MM.1S (cell line): ENCODE measurements at regions not wholly inside any gene's neighbourhood (a gene's known extent, or its start where the extent isn't known, plus 50 kb on each side); places are given as distances from the start of the nearest gene placed in this dataset.

Source experiments
- DNase-seq: peaks from one replicate; pipeline ENCODE4 v3.0.0-alpha.2; 2015
- H2AFZ ChIP-seq: fragments of 300-600 bp; sonication (generic); 2 replicates; pipeline ENCODE4 v1.6.0; 2016; ENCODE audit warnings: antibody characterized with exemption, low read length
- H3F3A ChIP-seq: fragments of 300-600 bp; sonication (generic); 2 replicates; pipeline ENCODE4 v1.6.1; 2016; ENCODE audit warnings: mild to moderate bottlenecking, antibody characterized with exemption, low read length, moderate library complexity, mixed read lengths; ENCODE audit not compliant: insufficient read depth
- H3K27ac ChIP-seq: fragments of 300-600 bp; sonication (generic); 2 replicates; pipeline ENCODE4 v1.5.1; 2016; ENCODE audit warnings: mild to moderate bottlenecking, low read length
- H3K27me3 ChIP-seq: fragments of 300-600 bp; sonication (generic); replicated peaks from 2 replicates; pipeline ENCODE4 v1.6.0; 2016; ENCODE audit warnings: low read length; ENCODE audit not compliant: insufficient read depth
- H3K36me3 ChIP-seq: fragments of 300-600 bp; sonication (generic); replicated peaks from 2 replicates; pipeline ENCODE4 v1.6.1; 2016; ENCODE audit warnings: mild to moderate bottlenecking, low read length, mixed read lengths; ENCODE audit not compliant: insufficient read depth
- H3K4me1 ChIP-seq: fragments of 300-600 bp; sonication (generic); 2 replicates; pipeline ENCODE4 v1.6.1; 2016; ENCODE audit warnings: low read length, mixed read lengths
- H3K4me2 ChIP-seq: fragments of 300-600 bp; sonication (generic); 2 replicates; pipeline ENCODE4 v1.6.0; 2016; ENCODE audit warnings: low read depth, low read length
- H3K4me3 ChIP-seq: fragments of 300-600 bp; sonication (generic); 2 replicates; pipeline ENCODE4 v1.5.1; 2016; ENCODE audit warnings: low read length, mixed read lengths
- H3K79me2 ChIP-seq: fragments of 300-600 bp; sonication (generic); 2 replicates; pipeline ENCODE4 v1.6.1; 2016; ENCODE audit warnings: mixed run types, low read length, mixed read lengths
- H3K9ac ChIP-seq: fragments of 300-600 bp; sonication (generic); 2 replicates; pipeline ENCODE4 v1.6.1; 2016; ENCODE audit warnings: low read length, mixed read lengths
- H3K9me2 ChIP-seq: fragments of 300-600 bp; sonication (generic); replicated peaks from 2 replicates; pipeline ENCODE4 v1.6.1; 2016; ENCODE audit warnings: mild to moderate bottlenecking, low read length, mixed read lengths; ENCODE audit not compliant: insufficient read depth
- H3K9me3 ChIP-seq: fragments of 300-600 bp; sonication (generic); replicated peaks from 2 replicates; pipeline ENCODE4 v1.6.1; 2016; ENCODE audit warnings: mild to moderate bottlenecking, low read length, mixed read lengths; ENCODE audit not compliant: insufficient read depth
- H4K20me1 ChIP-seq: fragments of 300-600 bp; sonication (generic); 2 replicates; pipeline ENCODE4 v1.6.1; 2016; ENCODE audit warnings: mild to moderate bottlenecking, low read length, moderate library complexity, mixed read lengths; ENCODE audit not compliant: insufficient read depth
- CTCF ChIP-seq: fragments of 300-600 bp; sonication (generic); IDR thresholded peaks from 2 replicates; pipeline ENCODE4 v1.5.1; 2016; ENCODE audit warnings: antibody characterized with exemption, low read length, mixed read lengths
- EZH2 ChIP-seq: fragments of 300-600 bp; sonication (generic); optimal IDR thresholded peaks from 2 replicates; pipeline ENCODE3; 2017; ENCODE audit warnings: low read depth, mild to moderate bottlenecking, antibody characterized with exemption, low read length, mixed read lengths
- EZH2phosphoT487 ChIP-seq: fragments of 300-600 bp; sonication (generic); IDR thresholded peaks from 2 replicates; pipeline ENCODE4 v1.6.1; 2018; ENCODE audit warnings: antibody characterized with exemption, low read length

DNA sequence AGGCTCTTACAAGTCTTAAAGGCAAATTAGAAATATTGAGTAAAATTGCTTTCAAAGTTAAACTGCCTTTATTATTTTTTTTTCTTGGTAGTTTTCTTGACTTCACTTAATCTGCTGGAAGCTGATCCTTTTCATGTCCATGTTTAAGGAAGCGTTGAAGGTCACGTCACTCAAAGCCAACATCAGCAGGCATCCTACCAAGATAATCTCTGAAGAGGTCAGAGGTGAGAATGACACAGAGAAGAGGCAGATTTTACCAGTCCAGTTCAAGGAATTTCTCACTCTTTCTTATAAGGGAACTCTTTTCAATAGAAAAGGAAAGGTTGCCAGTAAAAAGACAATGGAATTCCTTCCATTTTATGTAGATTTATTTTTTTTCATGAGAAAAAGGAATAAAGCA is 259.8 kb downstream of the ANXA1 start:
- H3K9me2 ChIP-seq: no peaks in the 10 kb centered on the region
- no peak overlapping the region for H3K9ac ChIP-seq
- DNase-seq: no peak
- no peak overlapping the region for H3K4me3 ChIP-seq
- no peaks in the 10 kb centered on the region for H3K4me1 ChIP-seq
- no peaks in the 10 kb centered on the region for H3K27me3 ChIP-seq
- H2AFZ ChIP-seq: no peak overlapping the region
- H3K9me3 ChIP-seq: no peaks in the 10 kb centered on the region
- H3F3A ChIP-seq: no peaks in the 10 kb centered on the region
- H3K79me2 ChIP-seq: no peaks in the 10 kb centered on the region
- TF ChIP-seq EZH2phosphoT487 (no peak), EZH2 (no peak), CTCF (no peak)
- no peak overlapping the region for H3K27ac ChIP-seq
- H3K36me3 ChIP-seq: no peaks in the 10 kb centered on the region
- H3K4me2 ChIP-seq: no peak overlapping the region
- H4K20me1 ChIP-seq: no peaks in the 10 kb centered on the region

GRCh38 chr9:73412874-73413273 is 261.2 kb downstream of the ANXA1 start:
- Histone ChIP-seq H3K27me3 (no peaks in the 10 kb centered on the region), H3F3A (no peaks in the 10 kb centered on the region), H3K9me3 (no peaks in the 10 kb centered on the region), H3K27ac (no peak overlapping the region), H3K4me1 (no peaks in the 10 kb centered on the region), H3K4me2 (no peak overlapping the region), H3K9ac (no peak overlapping the region), H3K36me3 (no peaks in the 10 kb centered on the region), H3K4me3 (no peak overlapping the region), H3K79me2 (no peaks in the 10 kb centered on the region), H3K9me2 (no peaks in the 10 kb centered on the region), H2AFZ (no peak overlapping the region), H4K20me1 (no peaks in the 10 kb centered on the region)
- TF ChIP-seq EZH2phosphoT487 (no peak), CTCF (no peak), EZH2 (no peak)
- DNase-seq: no peak

DNA sequence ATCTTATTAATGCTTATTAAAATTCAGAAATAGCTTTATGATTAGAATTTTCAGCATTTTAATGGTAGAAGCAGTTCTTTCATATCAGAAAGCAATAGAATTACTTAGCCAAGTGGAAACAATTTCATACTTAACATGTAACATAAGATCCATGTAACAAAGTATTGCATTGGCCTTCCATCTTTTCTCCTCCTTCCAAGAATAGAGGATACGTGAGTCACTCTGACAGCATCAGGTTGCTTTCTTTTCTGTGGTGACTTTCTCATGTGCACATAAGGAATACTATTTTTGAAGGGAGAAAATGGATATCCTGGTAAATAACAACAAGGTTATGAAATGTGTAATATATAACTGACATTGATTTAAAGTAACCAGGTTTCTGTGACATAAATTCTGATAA is 272.2 kb downstream of the ANXA1 start:
- no peak for DNase-seq
- no peak overlapping the region for H3K4me2 ChIP-seq
- H3F3A ChIP-seq: no peaks in the 10 kb centered on the region
- H3K36me3 ChIP-seq: no peaks in the 10 kb centered on the region
- no peaks in the 10 kb centered on the region for H3K9me2 ChIP-seq
- no peaks in the 10 kb centered on the region for H3K4me1 ChIP-seq
- H3K9me3 ChIP-seq: no peaks in the 10 kb centered on the region
- no peaks in the 10 kb centered on the region for H3K79me2 ChIP-seq
- H4K20me1 ChIP-seq: no peaks in the 10 kb centered on the region
- H3K27me3 ChIP-seq: no peaks in the 10 kb centered on the region
- H3K9ac ChIP-seq: no peak overlapping the region
- H3K27ac ChIP-seq: no peak overlapping the region
- no peak overlapping the region for H3K4me3 ChIP-seq
- H2AFZ ChIP-seq: no peak overlapping the region
- TF ChIP-seq EZH2phosphoT487: no peak
- no peak for TF ChIP-seq EZH2

- Histone ChIP-seq H3K27ac (no peak overlapping the region), H3F3A (no peaks in the 10 kb centered on the region), H3K9me2 (no peaks in the 10 kb centered on the region), H3K9ac (no peak overlapping the region), H3K4me2 (no peak overlapping the region), H2AFZ (no peak overlapping the region), H3K79me2 (no peaks in the 10 kb centered on the region), H3K9me3 (no peaks in the 10 kb centered on the region), H3K4me3 (no peak overlapping the region), H3K36me3 (no peaks in the 10 kb centered on the region), H3K27me3 (no peaks in the 10 kb centered on the region), H4K20me1 (no peaks in the 10 kb centered on the region), H3K4me1 (no peaks in the 10 kb centered on the region)
- TF ChIP-seq EZH2 (no peak), EZH2phosphoT487 (no peak), CTCF (no peak)
- DNase-seq: no peak
These were observed 274.6 kb downstream of the ANXA1 start for GRCh38 chr9:73426269-73426668.
